Liver (tissue), 8 donors: ENCODE measurements at regions not wholly inside any gene's neighbourhood (a gene's known extent, or its start where the extent isn't known, plus 50 kb on each side); places are given as distances from the start of the nearest gene placed in this dataset.
A peak's percentile ranks its signal among the peaks of the same experiment; 100 is the strongest.

Source experiments
- DNase-seq: peaks from one replicate; pipeline ENCODE4 v3.0.0-alpha.2; 2017; ENCODE audit warnings: low spot score
- H3K27ac ChIP-seq, 2 donors: one replicate each; pipeline ENCODE4 v1.7.0; 2013; ENCODE audit warnings: inconsistent platforms in 2 of 2, low read length in 2 of 2, control low read depth in 1 of 2, low read depth in 1 of 2, mild to moderate bottlenecking in 1 of 2
- H3K27me3 ChIP-seq, 4 donors: one replicate each; pipeline versions ENCODE4 v1.6.1 to v1.7.0; 2013; ENCODE audit warnings: low read length in 3 of 4, inconsistent platforms in 1 of 4, mild to moderate bottlenecking in 1 of 4, moderate library complexity in 1 of 4; ENCODE audit not compliant: control insufficient read depth in 4 of 4, insufficient read depth in 4 of 4
- H3K36me3 ChIP-seq, 4 donors: one replicate each; pipeline versions ENCODE4 v1.6.1 to v1.7.0; 2013; ENCODE audit warnings: low read length in 3 of 4, mild to moderate bottlenecking in 3 of 4, low read depth in 1 of 4, moderate library complexity in 1 of 4; ENCODE audit not compliant: control insufficient read depth in 4 of 4, insufficient read depth in 3 of 4
- H3K4me1 ChIP-seq, 4 donors: one replicate each; pipeline versions ENCODE4 v1.6.1 to v1.7.0; 2013; ENCODE audit warnings: low read length in 3 of 4, mild to moderate bottlenecking in 3 of 4, moderate library complexity in 1 of 4; ENCODE audit not compliant: control insufficient read depth in 4 of 4, insufficient read depth in 4 of 4
- H3K4me3 ChIP-seq, 3 donors: one replicate each; pipeline versions ENCODE4 v1.6.1 to v1.7.0; 2013; ENCODE audit warnings: low read length in 3 of 3, control low read depth in 1 of 3, low read depth in 1 of 3, mild to moderate bottlenecking in 1 of 3
- H3K9ac ChIP-seq, 2 donors: one replicate each; pipeline ENCODE4 v1.7.0; 2013; ENCODE audit warnings: low read length in 2 of 2, mild to moderate bottlenecking in 2 of 2, moderate library complexity in 2 of 2, control low read depth in 1 of 2, low read depth in 1 of 2
- H3K9me3 ChIP-seq, 4 donors: one replicate each; pipeline versions ENCODE4 v1.6.1 to v1.7.0; 2013; ENCODE audit warnings: low read length in 3 of 4; ENCODE audit not compliant: control insufficient read depth in 4 of 4
- ATF3 ChIP-seq: IDR thresholded peaks from 2 replicates; pipeline ENCODE4 v1.6.1; 2016; ENCODE audit warnings: antibody characterized with exemption
- CTCF ChIP-seq: fragments of 150-350 bp; IDR thresholded peaks from 2 replicates; pipeline ENCODE4 v1.5.1; 2017; ENCODE audit warnings: improper control_type of control experiment, low read depth, low read length; ENCODE audit not compliant: missing input control
- EGR1 ChIP-seq, 2 donors: IDR thresholded peaks; 2 replicates each; pipeline ENCODE4 v1.6.1; 2016 to 2018; ENCODE audit warnings: antibody characterized with exemption in 2 of 2, low read depth in 2 of 2
- FOXA1 ChIP-seq: IDR thresholded peaks from 2 replicates; pipeline ENCODE4 v1.6.1; 2016; ENCODE audit warnings: antibody characterized with exemption
- FOXA2 ChIP-seq: IDR thresholded peaks from 2 replicates; pipeline ENCODE4 v1.6.1; 2016; ENCODE audit warnings: antibody characterized with exemption
- GABPA ChIP-seq, 2 donors: IDR thresholded peaks in 1 of 2; conservative IDR thresholded peaks in 1 of 2; 2 replicates each; pipeline ENCODE4 v1.6.1; 2016; ENCODE audit warnings: antibody characterized with exemption in 2 of 2, mild to moderate bottlenecking in 1 of 2, moderate library complexity in 1 of 2
- HNF4A ChIP-seq, 2 donors: conservative IDR thresholded peaks; 2 replicates each; pipeline ENCODE4 v1.6.1; 2016; ENCODE audit warnings: antibody characterized with exemption in 2 of 2, mild to moderate bottlenecking in 2 of 2
- HNF4G ChIP-seq: IDR thresholded peaks from 2 replicates; pipeline ENCODE4 v1.6.1; 2016; ENCODE audit warnings: antibody characterized with exemption
- JUND ChIP-seq, 2 donors: IDR thresholded peaks; 2 replicates each; pipeline ENCODE4 v1.6.1; 2016; ENCODE audit warnings: antibody characterized with exemption in 2 of 2
- MAX ChIP-seq: IDR thresholded peaks from 2 replicates; pipeline ENCODE4 v1.6.1; 2016; ENCODE audit warnings: antibody characterized with exemption
- NR2F2 ChIP-seq: IDR thresholded peaks from 2 replicates; pipeline ENCODE4 v1.6.1; 2016; ENCODE audit warnings: antibody characterized with exemption
- RAD21 ChIP-seq, 2 donors: IDR thresholded peaks; 2 replicates each; pipeline ENCODE4 v1.6.1; 2016; ENCODE audit warnings: antibody characterized with exemption in 2 of 2, mild to moderate bottlenecking in 2 of 2
- REST ChIP-seq: IDR thresholded peaks from 2 replicates; pipeline ENCODE4 v1.6.1; 2016; ENCODE audit warnings: antibody characterized with exemption, mild to moderate bottlenecking
- RXRA ChIP-seq, 2 donors: IDR thresholded peaks; 2 replicates each; pipeline ENCODE4 v1.6.1; 2017 to 2018; ENCODE audit warnings: antibody characterized with exemption in 2 of 2, mild to moderate bottlenecking in 1 of 2
- SP1 ChIP-seq: IDR thresholded peaks from 2 replicates; pipeline ENCODE4 v1.6.1; 2018; ENCODE audit warnings: antibody characterized with exemption, mild to moderate bottlenecking
- TAF1 ChIP-seq: conservative IDR thresholded peaks from 2 replicates; pipeline ENCODE4 v1.6.1; 2016; ENCODE audit warnings: antibody characterized with exemption, mild to moderate bottlenecking
- YY1 ChIP-seq: IDR thresholded peaks from 2 replicates; pipeline ENCODE4 v1.6.1; 2016; ENCODE audit warnings: antibody characterized with exemption, mild to moderate bottlenecking
- ZBTB33 ChIP-seq: IDR thresholded peaks from 2 replicates; pipeline ENCODE4 v1.6.1; 2016; ENCODE audit warnings: antibody characterized with exemption
- WGBS: extraction: QIAGEN DNeasy Blood & Tissue Kit; methylation state at CpG from one replicate; pipeline ENCODE4 v1.1.7; 2013; 5-methylcytosine and 5-hydroxymethylcytosine counted together
- donor health status: healthy.
- donor health status: healthy.
- donor health status: healthy.
- donor health status: healthy.
- donor health status: healthy.

- Histone ChIP-seq H3K4me3 (no peak overlapping the region), H3K4me1 (peaks cover 2 to 20% (median 9%) of the 10 kb centered on the region in 4 donors), H3K36me3 (no peaks in the 10 kb centered on the region), H3K9ac (no peak overlapping the region), H3K27ac (no peak overlapping the region), H3K9me3 (no peaks in the 10 kb centered on the region), H3K27me3 (no peaks in the 10 kb centered on the region)
- 89% methylated on average over 2 of the region's 2 CpGs for WGBS
- no peak for TF ChIP-seq FOXA2
- no peak for TF ChIP-seq ATF3
- TF ChIP-seq GABPA (IDR thresholded peaks at IDR 0.05 in 1 of 2, conservative IDR thresholded peaks at IDR 0.05 in 1 of 2) = no peak
- no peak for TF ChIP-seq JUND (IDR thresholded peaks at IDR 0.05)
- TF ChIP-seq EGR1 (IDR thresholded peaks at IDR 0.05; ENCODE audit: low read depth in 2 of 2) = no peak
- TF ChIP-seq HNF4A (conservative IDR thresholded peaks at IDR 0.05) = no peak
- no peak for TF ChIP-seq HNF4G
- DNase-seq = no peak
Measured at GRCh38 chr11:101188801-101189200, 59.2 kb upstream of the PGR start.

- no peak overlapping the region for H3K4me3 ChIP-seq
- peaks cover 2 to 20% (median 9%) of the 10 kb centered on the region in 4 donors for H3K4me1 ChIP-seq
- H3K9ac ChIP-seq = no peak overlapping the region
- no peaks in the 10 kb centered on the region for H3K27me3 ChIP-seq
- no peak for DNase-seq
- no peaks in the 10 kb centered on the region for H3K36me3 ChIP-seq
- peak overlapping the region; percentile 36 to 58 for H3K27ac ChIP-seq
- no peak for TF ChIP-seq FOXA1
- TF ChIP-seq ZBTB33 = no peak
- WGBS = 51% methylated on average over 3 of the region's 3 CpGs
- no peaks in the 10 kb centered on the region for H3K9me3 ChIP-seq
Measured at GRCh38 chr11:101188173-101188572, 58.6 kb upstream of the PGR start.

GRCh38 chr11:101187748-101188147 lies 58.1 kb upstream of the PGR start:
- H3K36me3 ChIP-seq = no peaks in the 10 kb centered on the region
- DNase-seq = no peak
- TF ChIP-seq RXRA (IDR thresholded peaks at IDR 0.05) (peak in 1 of 2 donors; percentile 13), FOXA2 (peak; percentile 98), JUND (IDR thresholded peaks at IDR 0.05) (no peak), REST (no peak), ATF3 (no peak), HNF4A (conservative IDR thresholded peaks at IDR 0.05) (peak; percentile 29 to 52), NR2F2 (no peak), SP1 (no peak), CTCF (no peak), ZBTB33 (no peak), MAX (no peak), FOXA1 (peak; percentile 97), HNF4G (no peak), TAF1 (no peak), GABPA (IDR thresholded peaks at IDR 0.05 in 1 of 2, conservative IDR thresholded peaks at IDR 0.05 in 1 of 2) (no peak), EGR1 (IDR thresholded peaks at IDR 0.05; ENCODE audit: low read depth in 2 of 2) (no peak), YY1 (peak; percentile 63), RAD21 (IDR thresholded peaks at IDR 0.05) (peak; percentile 30 to 45)
- H3K27me3 ChIP-seq = no peaks in the 10 kb centered on the region
- 30% methylated on average over 1 of the region's 1 CpG for WGBS
- H3K4me1 ChIP-seq = peaks cover 2 to 20% (median 9%) of the 10 kb centered on the region in 4 donors
- no peak overlapping the region for H3K9ac ChIP-seq
- no peaks in the 10 kb centered on the region for H3K9me3 ChIP-seq
- H3K27ac ChIP-seq = peak overlapping the region; percentile 36 to 58
- no peak overlapping the region for H3K4me3 ChIP-seq
